HepG2 (cell line): ENCODE measurements at regions not wholly inside any gene's neighbourhood (a gene's known extent, or its start where the extent isn't known, plus 50 kb on each side); places are given as distances from the start of the nearest gene placed in this dataset.

ENCODE experiments used
- CBX2 ChIP-seq, 2 experiments: fragments of 200-600 bp in 1 of 2; sonication (generic); formaldehyde crosslinking in 1 of 2; IDR thresholded peaks; 2 replicates each; pipeline versions ENCODE4 v1.7.0 to v1.8.1; 2018 to 2022; ENCODE audit warnings: low read depth in 2 of 2, low read length in 1 of 2, mild to moderate bottlenecking in 1 of 2, missing genetic modification reagents in 1 of 2
- ERF ChIP-seq: IDR thresholded peaks from 2 replicates; pipeline ENCODE4 v1.6.1; 2018; ENCODE audit warnings: missing biosample characterization, missing genetic modification reagents
- SMARCC2 ChIP-seq: fragments of 450-650 bp; IDR thresholded peaks from 2 replicates; pipeline ENCODE4 v1.6.1; 2017; ENCODE audit warnings: antibody characterized with exemption, mild to moderate bottlenecking
- TCF7 ChIP-seq: sonication (generic); IDR thresholded peaks from 2 replicates; pipeline ENCODE4 v1.6.1; 2016; ENCODE audit warnings: antibody characterized with exemption, low read depth
- ZNF780A ChIP-seq: sonication (generic); formaldehyde crosslinking; IDR thresholded peaks from 2 replicates; pipeline ENCODE4 v1.8.0; 2022; ENCODE audit warnings: mild to moderate bottlenecking, missing genetic modification reagents, moderate library complexity

- TF ChIP-seq ERF (CRISPR knock-in tag), result no peak
- no peak for TF ChIP-seq CBX2 (IDR thresholded peaks at IDR 0.05; ENCODE audit: low read depth, low read length)
- TF ChIP-seq CBX2 (CRISPR knock-in tag; IDR thresholded peaks at IDR 0.05; ENCODE audit: low read depth), result no peak
- no peak for TF ChIP-seq ZNF780A
- TF ChIP-seq TCF7, result no peak
- no peak for TF ChIP-seq SMARCC2
Measured at GRCh38 chr12:31853977-31854376, 105.2 kb upstream of the RESF1 start.
